Tibial nerve (tissue), 4 donors: ENCODE measurements at regions not wholly inside any gene's neighbourhood (a gene's known extent, or its start where the extent isn't known, plus 50 kb on each side); places are given as distances from the start of the nearest gene placed in this dataset.

Experiments used
- EP300 ChIP-seq, 2 donors: sonication (generic); formaldehyde crosslinking; IDR thresholded peaks; one replicate each; pipeline ENCODE4 v1.6.1; 2017; ENCODE audit warnings: antibody characterized with exemption in 2 of 2, mild to moderate bottlenecking in 1 of 2
- POLR2A ChIP-seq, 2 donors: fragments of 450-650 bp; IDR thresholded peaks; one replicate each; pipeline ENCODE4 v1.6.1; 2017; ENCODE audit warnings: antibody characterized with exemption in 2 of 2, mild to moderate bottlenecking in 2 of 2, moderate library complexity in 2 of 2
- TF ChIP-seq, protein P1 (sequence below), 5 experiments: fragments of 200-600 bp in 3 of 5; fragments of 450-650 bp in 2 of 5; sonication (generic) in 3 of 5; IDR thresholded peaks; one replicate each; pipeline ENCODE4 v1.5.1; 2016 to 2019; ENCODE audit warnings: antibody characterized with exemption in 5 of 5, mild to moderate bottlenecking in 3 of 5, moderate library complexity in 2 of 5

DNA sequence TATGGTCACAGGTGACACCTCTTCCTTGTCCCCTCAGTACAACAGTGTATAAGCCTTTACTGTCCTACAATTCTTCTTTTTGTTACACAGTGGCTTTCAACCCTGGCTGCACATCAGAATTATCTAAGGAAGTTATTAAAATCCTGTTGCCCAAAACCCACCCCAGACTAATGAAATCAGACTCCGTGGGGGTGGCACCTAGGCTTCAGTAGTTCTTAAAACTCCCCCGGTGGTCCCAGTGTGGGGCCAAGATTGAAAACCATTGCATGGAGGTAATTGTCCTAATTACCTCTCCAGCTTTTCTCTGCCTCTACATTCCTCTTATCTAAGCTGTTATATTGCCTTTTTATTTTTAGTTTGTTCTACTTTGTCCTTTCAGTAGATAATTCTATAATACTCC, 172.8 kb downstream of the DAD1 start:
- TF ChIP-seq, protein P1, sequence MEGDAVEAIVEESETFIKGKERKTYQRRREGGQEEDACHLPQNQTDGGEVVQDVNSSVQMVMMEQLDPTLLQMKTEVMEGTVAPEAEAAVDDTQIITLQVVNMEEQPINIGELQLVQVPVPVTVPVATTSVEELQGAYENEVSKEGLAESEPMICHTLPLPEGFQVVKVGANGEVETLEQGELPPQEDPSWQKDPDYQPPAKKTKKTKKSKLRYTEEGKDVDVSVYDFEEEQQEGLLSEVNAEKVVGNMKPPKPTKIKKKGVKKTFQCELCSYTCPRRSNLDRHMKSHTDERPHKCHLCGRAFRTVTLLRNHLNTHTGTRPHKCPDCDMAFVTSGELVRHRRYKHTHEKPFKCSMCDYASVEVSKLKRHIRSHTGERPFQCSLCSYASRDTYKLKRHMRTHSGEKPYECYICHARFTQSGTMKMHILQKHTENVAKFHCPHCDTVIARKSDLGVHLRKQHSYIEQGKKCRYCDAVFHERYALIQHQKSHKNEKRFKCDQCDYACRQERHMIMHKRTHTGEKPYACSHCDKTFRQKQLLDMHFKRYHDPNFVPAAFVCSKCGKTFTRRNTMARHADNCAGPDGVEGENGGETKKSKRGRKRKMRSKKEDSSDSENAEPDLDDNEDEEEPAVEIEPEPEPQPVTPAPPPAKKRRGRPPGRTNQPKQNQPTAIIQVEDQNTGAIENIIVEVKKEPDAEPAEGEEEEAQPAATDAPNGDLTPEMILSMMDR (IDR thresholded peaks at IDR 0.05), result no peak
- TF ChIP-seq POLR2A (IDR thresholded peaks at IDR 0.05) (no peak), EP300 (IDR thresholded peaks at IDR 0.05) (no peak)
